ENCODE measurements at regions not wholly inside any gene's neighbourhood (a gene's known extent, or its start where the extent isn't known, plus 50 kb on each side); places are given as distances from the start of the nearest gene placed in this dataset.

DNA sequence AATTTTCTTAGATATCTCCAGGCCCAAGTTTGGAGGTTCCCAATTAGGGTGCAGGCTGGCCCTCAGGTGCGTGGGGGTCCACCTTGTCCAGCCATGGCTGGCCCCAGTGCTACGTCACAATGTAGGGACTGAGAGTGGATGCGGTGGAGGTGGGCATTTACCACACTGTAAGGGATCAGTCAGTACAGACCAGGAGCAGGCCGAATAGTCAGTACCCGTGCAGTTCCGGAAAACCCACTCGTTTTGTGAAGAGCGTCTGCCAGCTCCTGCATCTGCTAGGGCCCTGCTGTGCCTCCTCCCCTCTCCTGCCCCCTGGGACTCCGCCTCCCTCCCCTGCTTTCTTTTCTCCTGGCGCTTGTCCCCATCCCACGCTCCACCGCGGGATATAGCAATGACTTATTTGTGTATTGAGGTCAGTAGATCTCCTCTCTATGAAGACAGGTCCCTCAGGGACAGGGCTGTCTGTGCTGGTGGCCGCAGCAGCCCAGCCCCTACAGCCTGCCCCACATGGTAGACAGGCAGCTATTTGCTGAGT lies 50.4 kb upstream of the SEPTIN5 start:
- no peak for DNase-seq

GRCh38 chr22:19664406-19664805 lies 49.9 kb upstream of the SEPTIN5 start:
- DNase-seq, result no peak
